ENCODE measurements at regions not wholly inside any gene's neighbourhood (a gene's known extent, or its start where the extent isn't known, plus 50 kb on each side); places are given as distances from the start of the nearest gene placed in this dataset.

DNA sequence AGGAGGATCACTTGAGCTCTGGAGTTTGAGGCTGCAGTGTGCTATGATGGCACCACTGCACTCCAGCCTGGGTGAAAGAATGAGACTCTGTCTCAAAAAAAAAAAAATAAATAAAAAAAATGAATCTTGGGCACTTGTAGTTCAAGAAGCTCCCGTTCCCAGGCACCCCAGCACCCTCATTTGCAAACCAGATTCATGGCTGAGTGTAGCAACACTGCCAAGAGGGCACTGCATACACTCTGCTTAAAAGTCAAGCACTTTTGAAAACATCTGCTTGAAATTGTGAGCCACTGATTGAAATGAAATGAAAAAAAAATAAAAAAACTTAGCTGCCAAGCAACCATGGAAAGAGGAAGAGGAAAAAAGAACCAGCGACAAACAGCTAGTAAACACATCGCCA is 124.7 kb upstream of the SASH1 start:
- TF ChIP-seq MXD4 (CRISPR knock-in tag; IDR thresholded peaks at IDR 0.05; ENCODE audit: borderline replicate concordance) (no peak), SMAD3 (CRISPR knock-in tag; IDR thresholded peaks at IDR 0.05; ENCODE audit: borderline replicate concordance) (no peak), ZBTB21 (CRISPR knock-in tag; IDR thresholded peaks at IDR 0.05; ENCODE audit: borderline replicate concordance) (no peak), CTCF (IDR thresholded peaks at IDR 0.05) (no peak), CREB1 (CRISPR knock-in tag; IDR thresholded peaks at IDR 0.05) (no peak), MLX (CRISPR knock-in tag; IDR thresholded peaks at IDR 0.05) (no peak), NR2C2 (CRISPR knock-in tag; IDR thresholded peaks at IDR 0.05) (no peak), CREM (CRISPR knock-in tag; IDR thresholded peaks at IDR 0.05) (no peak), ZNF263 (CRISPR knock-in tag; IDR thresholded peaks at IDR 0.05; ENCODE audit: low read depth) (no peak), TEAD1 (CRISPR knock-in tag; IDR thresholded peaks at IDR 0.05) (no peak)
- TF ChIP-seq, protein P1, sequence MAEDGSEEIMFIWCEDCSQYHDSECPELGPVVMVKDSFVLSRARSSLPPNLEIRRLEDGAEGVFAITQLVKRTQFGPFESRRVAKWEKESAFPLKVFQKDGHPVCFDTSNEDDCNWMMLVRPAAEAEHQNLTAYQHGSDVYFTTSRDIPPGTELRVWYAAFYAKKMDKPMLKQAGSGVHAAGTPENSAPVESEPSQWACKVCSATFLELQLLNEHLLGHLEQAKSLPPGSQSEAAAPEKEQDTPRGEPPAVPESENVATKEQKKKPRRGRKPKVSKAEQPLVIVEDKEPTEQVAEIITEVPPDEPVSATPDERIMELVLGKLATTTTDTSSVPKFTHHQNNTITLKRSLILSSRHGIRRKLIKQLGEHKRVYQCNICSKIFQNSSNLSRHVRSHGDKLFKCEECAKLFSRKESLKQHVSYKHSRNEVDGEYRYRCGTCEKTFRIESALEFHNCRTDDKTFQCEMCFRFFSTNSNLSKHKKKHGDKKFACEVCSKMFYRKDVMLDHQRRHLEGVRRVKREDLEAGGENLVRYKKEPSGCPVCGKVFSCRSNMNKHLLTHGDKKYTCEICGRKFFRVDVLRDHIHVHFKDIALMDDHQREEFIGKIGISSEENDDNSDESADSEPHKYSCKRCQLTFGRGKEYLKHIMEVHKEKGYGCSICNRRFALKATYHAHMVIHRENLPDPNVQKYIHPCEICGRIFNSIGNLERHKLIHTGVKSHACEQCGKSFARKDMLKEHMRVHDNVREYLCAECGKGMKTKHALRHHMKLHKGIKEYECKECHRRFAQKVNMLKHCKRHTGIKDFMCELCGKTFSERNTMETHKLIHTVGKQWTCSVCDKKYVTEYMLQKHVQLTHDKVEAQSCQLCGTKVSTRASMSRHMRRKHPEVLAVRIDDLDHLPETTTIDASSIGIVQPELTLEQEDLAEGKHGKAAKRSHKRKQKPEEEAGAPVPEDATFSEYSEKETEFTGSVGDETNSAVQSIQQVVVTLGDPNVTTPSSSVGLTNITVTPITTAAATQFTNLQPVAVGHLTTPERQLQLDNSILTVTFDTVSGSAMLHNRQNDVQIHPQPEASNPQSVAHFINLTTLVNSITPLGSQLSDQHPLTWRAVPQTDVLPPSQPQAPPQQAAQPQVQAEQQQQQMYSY (CRISPR knock-in tag; IDR thresholded peaks at IDR 0.05) = no peak
- TF ChIP-seq, protein P2, sequence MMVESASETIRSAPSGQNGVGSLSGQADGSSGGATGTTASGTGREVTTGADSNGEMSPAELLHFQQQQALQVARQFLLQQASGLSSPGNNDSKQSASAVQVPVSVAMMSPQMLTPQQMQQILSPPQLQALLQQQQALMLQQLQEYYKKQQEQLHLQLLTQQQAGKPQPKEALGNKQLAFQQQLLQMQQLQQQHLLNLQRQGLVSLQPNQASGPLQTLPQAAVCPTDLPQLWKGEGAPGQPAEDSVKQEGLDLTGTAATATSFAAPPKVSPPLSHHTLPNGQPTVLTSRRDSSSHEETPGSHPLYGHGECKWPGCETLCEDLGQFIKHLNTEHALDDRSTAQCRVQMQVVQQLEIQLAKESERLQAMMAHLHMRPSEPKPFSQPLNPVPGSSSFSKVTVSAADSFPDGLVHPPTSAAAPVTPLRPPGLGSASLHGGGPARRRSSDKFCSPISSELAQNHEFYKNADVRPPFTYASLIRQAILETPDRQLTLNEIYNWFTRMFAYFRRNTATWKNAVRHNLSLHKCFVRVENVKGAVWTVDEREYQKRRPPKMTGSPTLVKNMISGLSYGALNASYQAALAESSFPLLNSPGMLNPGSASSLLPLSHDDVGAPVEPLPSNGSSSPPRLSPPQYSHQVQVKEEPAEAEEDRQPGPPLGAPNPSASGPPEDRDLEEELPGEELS (CRISPR knock-in tag; IDR thresholded peaks at IDR 0.05) = no peak
